Fibroblast of pulmonary artery (primary cell): ENCODE measurements at regions not wholly inside any gene's neighbourhood (a gene's known extent, or its start where the extent isn't known, plus 50 kb on each side); places are given as distances from the start of the nearest gene placed in this dataset.

Source experiments
- DNase-seq: peaks from one replicate; pipeline ENCODE4 v3.0.0-alpha.2; 2010; ENCODE audit warnings: low read depth
- H3K4me3 ChIP-seq: replicated peaks from 2 replicates; pipeline ENCODE4 v1.5.1; 2011; ENCODE audit warnings: low read depth, mild to moderate bottlenecking, control low read depth, low read length, moderate library complexity
- TF ChIP-seq, protein P1 (sequence below): IDR thresholded peaks from 2 replicates; pipeline ENCODE4 v1.5.1; 2011; ENCODE audit warnings: mild to moderate bottlenecking, control low read depth, low read length, inconsistent platforms; ENCODE audit errors: missing control alignments

DNA sequence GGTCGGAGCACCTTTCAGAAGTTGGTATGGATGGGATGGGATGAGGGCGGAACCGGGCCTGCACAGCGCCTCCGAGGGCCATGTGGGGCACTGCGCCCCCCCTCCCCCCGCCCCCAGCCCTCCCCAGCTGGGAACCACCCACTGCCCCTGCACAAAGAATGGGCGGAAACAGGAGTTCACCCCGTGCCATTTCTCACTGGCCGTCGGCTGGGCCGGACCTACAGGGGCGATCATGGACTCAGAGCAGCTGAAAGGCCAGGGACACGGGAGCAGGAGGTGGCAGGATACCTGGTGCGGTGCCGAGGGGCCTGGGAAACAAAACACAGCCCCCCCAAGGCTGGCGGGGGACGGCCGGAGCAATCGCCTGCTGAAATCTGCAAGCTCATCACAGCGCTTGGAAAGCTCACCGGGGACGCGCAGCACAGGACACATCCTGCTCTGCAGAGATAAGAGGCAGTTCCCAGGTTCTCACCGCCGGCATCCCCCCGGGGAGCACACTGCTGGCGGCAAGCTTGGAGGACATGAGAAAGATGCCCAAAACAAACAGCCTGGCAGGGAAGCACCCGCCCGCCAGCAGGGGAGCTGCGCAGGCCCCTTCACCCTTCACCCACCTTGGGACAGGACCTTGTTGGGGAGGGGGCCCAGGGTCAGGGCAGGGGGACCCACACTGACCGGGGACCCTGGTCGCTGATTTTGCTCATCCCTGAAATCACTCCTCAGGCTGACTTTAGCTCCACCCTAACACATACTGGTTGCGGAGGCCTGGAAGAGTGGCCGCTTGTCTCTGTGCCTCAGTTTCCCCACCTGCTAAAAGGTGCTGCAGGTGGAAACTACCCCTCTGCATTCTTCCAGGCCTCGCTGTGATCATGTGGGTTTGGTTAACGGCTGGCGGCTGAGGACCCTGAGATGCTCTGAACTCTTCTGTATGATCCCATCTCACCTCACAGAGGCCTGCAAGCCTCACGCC lies 263.9 kb downstream of the C16orf95 start:
- no peak overlapping the region for H3K4me3 ChIP-seq
- TF ChIP-seq, protein P1, sequence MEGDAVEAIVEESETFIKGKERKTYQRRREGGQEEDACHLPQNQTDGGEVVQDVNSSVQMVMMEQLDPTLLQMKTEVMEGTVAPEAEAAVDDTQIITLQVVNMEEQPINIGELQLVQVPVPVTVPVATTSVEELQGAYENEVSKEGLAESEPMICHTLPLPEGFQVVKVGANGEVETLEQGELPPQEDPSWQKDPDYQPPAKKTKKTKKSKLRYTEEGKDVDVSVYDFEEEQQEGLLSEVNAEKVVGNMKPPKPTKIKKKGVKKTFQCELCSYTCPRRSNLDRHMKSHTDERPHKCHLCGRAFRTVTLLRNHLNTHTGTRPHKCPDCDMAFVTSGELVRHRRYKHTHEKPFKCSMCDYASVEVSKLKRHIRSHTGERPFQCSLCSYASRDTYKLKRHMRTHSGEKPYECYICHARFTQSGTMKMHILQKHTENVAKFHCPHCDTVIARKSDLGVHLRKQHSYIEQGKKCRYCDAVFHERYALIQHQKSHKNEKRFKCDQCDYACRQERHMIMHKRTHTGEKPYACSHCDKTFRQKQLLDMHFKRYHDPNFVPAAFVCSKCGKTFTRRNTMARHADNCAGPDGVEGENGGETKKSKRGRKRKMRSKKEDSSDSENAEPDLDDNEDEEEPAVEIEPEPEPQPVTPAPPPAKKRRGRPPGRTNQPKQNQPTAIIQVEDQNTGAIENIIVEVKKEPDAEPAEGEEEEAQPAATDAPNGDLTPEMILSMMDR, result peak; percentile 4
- DNase-seq, result no peak

GRCh38 chr16:87054154-87054553 lies 263.0 kb downstream of the C16orf95 start:
- H3K4me3 ChIP-seq, result no peak overlapping the region
- TF ChIP-seq, protein P1, result no peak
- no peak for DNase-seq

- DNase-seq, result no peak
- H3K4me3 ChIP-seq, result no peak overlapping the region
- TF ChIP-seq, protein P1, result no peak
These were observed 262.3 kb downstream of the C16orf95 start for GRCh38 chr16:87054856-87055255.

GRCh38 chr16:87056083-87056482 lies 261.1 kb downstream of the C16orf95 start:
- H3K4me3 ChIP-seq, result no peak overlapping the region
- TF ChIP-seq, protein P1, result peak; percentile 21
- peak; percentile 55 for DNase-seq

GRCh38 chr16:87056551-87056950 lies 260.6 kb downstream of the C16orf95 start:
- H3K4me3 ChIP-seq, result no peak overlapping the region
- TF ChIP-seq, protein P1, result no peak
- DNase-seq, result no peak

DNA sequence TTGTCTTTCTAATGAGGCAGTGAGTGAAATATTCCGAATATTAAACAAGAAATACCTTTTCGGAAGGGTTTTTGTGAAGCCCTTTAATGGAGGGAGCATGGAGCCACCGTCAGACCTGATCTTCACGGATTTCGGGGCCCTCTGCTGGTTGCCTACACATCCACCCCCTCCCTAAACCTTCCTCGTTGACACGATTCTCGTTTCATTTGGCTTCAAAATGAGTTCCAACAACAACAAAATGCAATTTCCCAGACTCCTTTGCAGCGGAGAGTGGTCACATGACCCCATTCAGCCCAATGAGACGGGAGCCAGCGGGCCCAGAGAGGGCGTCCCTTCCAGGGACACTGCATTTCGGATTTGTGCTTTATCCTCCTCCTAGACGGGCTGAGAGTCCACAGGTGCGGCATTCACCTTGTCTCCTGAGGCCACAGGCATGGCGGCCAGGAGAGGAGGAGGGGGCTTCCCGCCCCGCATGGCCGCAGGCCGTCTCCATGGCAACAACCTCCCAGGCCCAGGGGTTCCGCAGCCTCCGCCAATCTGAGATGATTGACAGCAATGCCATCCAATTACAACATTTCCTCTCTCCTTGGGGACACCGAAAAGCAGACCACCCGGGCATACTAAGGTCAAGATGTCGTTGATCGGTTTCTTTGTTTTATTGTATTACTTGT lies 259.8 kb downstream of the C16orf95 start:
- no peak for DNase-seq
- TF ChIP-seq, protein P1, result no peak
- H3K4me3 ChIP-seq, result no peak overlapping the region
